RCC 7860 (cell line): ENCODE measurements at regions not wholly inside any gene's neighbourhood (a gene's known extent, or its start where the extent isn't known, plus 50 kb on each side); places are given as distances from the start of the nearest gene placed in this dataset.

Experiments
- DNase-seq: peaks from one replicate; pipeline ENCODE4 v3.0.0-alpha.2; 2015; ENCODE audit warnings: low spot score
- FAIRE-seq: peaks from 2 replicates; lab custom pipeline; 2012; peaks lifted over from hg19 to GRCh38; lab: Jason Lieb, UNC

- FAIRE-seq = no peak
- DNase-seq = no peak
These were observed 510.6 kb downstream of the XIRP2 start for GRCh38 chr2:167398873-167399272.

GRCh38 chr2:167388901-167389300 is 500.6 kb downstream of the XIRP2 start:
- FAIRE-seq = no peak
- DNase-seq = no peak

- FAIRE-seq = no peak
- no peak for DNase-seq
These were observed 500.2 kb downstream of the XIRP2 start for GRCh38 chr2:167388497-167388896.

GRCh38 chr2:167386694-167387093 is 498.4 kb downstream of the XIRP2 start:
- FAIRE-seq (no peak), DNase-seq (no peak)

- DNase-seq = no peak
- FAIRE-seq = no peak
These were observed 495.4 kb downstream of the XIRP2 start for GRCh38 chr2:167383610-167384194.

GRCh38 chr2:167381349-167381748 is 493.1 kb downstream of the XIRP2 start:
- DNase-seq (peak; percentile 18), FAIRE-seq (no peak)

GRCh38 chr2:167380555-167380954 is 492.3 kb downstream of the XIRP2 start:
- FAIRE-seq (no peak), DNase-seq (no peak)

GRCh38 chr2:167380094-167380493 is 491.8 kb downstream of the XIRP2 start:
- FAIRE-seq (no peak), DNase-seq (no peak)

GRCh38 chr2:167369083-167369482 is 480.8 kb downstream of the XIRP2 start:
- FAIRE-seq (no peak), DNase-seq (no peak)

GRCh38 chr2:167368371-167368770 is 480.1 kb downstream of the XIRP2 start:
- FAIRE-seq (no peak), DNase-seq (no peak)

- DNase-seq = no peak
- no peak for FAIRE-seq
These were observed 476.9 kb downstream of the XIRP2 start for GRCh38 chr2:167365216-167365615.

- FAIRE-seq = no peak
- DNase-seq = no peak
These were observed 473.1 kb downstream of the XIRP2 start for GRCh38 chr2:167361426-167361825.

GRCh38 chr2:167355821-167356220 is 467.5 kb downstream of the XIRP2 start:
- FAIRE-seq (no peak), DNase-seq (no peak)

GRCh38 chr2:167353605-167354280 is 465.5 kb downstream of the XIRP2 start:
- no peak for DNase-seq
- no peak for FAIRE-seq

- no peak for FAIRE-seq
These were observed 457.3 kb downstream of the XIRP2 start for GRCh38 chr2:167345559-167345958.

GRCh38 chr2:167342769-167343168 is 454.5 kb downstream of the XIRP2 start:
- no peak for FAIRE-seq

More at GRCh38 chr2:167345559-167345958, 457.3 kb downstream of the XIRP2 start:
- no peak for DNase-seq

GRCh38 chr2:167340322-167340721 is 452.0 kb downstream of the XIRP2 start:
- DNase-seq = no peak
- no peak for FAIRE-seq

More at GRCh38 chr2:167342769-167343168, 454.5 kb downstream of the XIRP2 start:
- no peak for DNase-seq

- FAIRE-seq = no peak
- DNase-seq = no peak
These were observed 447.9 kb downstream of the XIRP2 start for GRCh38 chr2:167336213-167336612.

- peak; percentile 93 for FAIRE-seq
- peak; percentile 76 for DNase-seq
These were observed 447.3 kb downstream of the XIRP2 start for GRCh38 chr2:167335541-167335992.

GRCh38 chr2:167334146-167334742 is 446.0 kb downstream of the XIRP2 start:
- FAIRE-seq = peak; percentile 49
- no peak for DNase-seq

GRCh38 chr2:167333245-167333644 is 445.0 kb downstream of the XIRP2 start:
- FAIRE-seq (no peak), DNase-seq (no peak)

- DNase-seq = no peak
- no peak for FAIRE-seq
These were observed 444.1 kb downstream of the XIRP2 start for GRCh38 chr2:167332358-167332757.
